K562 (cell line): ENCODE measurements at regions not wholly inside any gene's neighbourhood (a gene's known extent, or its start where the extent isn't known, plus 50 kb on each side); places are given as distances from the start of the nearest gene placed in this dataset.

ENCODE experiments used
- BHLHE40 ChIP-seq: IDR thresholded peaks from 2 replicates; pipeline ENCODE4 v1.6.1; 2011; ENCODE audit warnings: low read length, improper control_type of control experiment
- CHD4 ChIP-seq: fragments of 200-600 bp; sonication (generic); IDR thresholded peaks from 3 replicates; pipeline ENCODE4 v1.6.1; 2012; ENCODE audit warnings: low read depth, mild to moderate bottlenecking, mixed read lengths, low read length, inconsistent platforms; ENCODE audit not compliant: insufficient read depth, insufficient replicate concordance, poor library complexity, severe bottlenecking
- EHMT2 ChIP-seq: fragments of 450-650 bp; IDR thresholded peaks from 2 replicates; pipeline ENCODE4 v1.6.1; 2018; ENCODE audit warnings: antibody characterized with exemption
- ELF1 ChIP-seq: fragments of 200-800 bp; sonication (Bioruptor generic); IDR thresholded peaks from 2 replicates; pipeline ENCODE4 v1.6.1; 2016; ENCODE audit warnings: missing genetic modification characterization, missing compliant biosample characterization
- EZH2 ChIP-seq: IDR thresholded peaks from 2 replicates; pipeline ENCODE4 v1.6.1; 2012; ENCODE audit warnings: low read depth, mild to moderate bottlenecking, inconsistent platforms, low read length, borderline replicate concordance
- MAFK ChIP-seq: IDR thresholded peaks from 2 replicates; pipeline ENCODE4 v1.6.1; 2011; ENCODE audit warnings: low read length, improper control_type of control experiment
- NONO ChIP-seq, 2 experiments: fragments of 200-400 bp in 1 of 2; fragments of 450-650 bp in 1 of 2; formaldehyde crosslinking in 1 of 2; IDR thresholded peaks; 2 replicates each; pipeline ENCODE4 v1.6.1; 2017; ENCODE audit warnings: low read depth in 2 of 2, mild to moderate bottlenecking in 2 of 2, moderate library complexity in 2 of 2, low read length in 1 of 2
- SIRT6 ChIP-seq: IDR thresholded peaks from one replicate; pipeline ENCODE4 v1.6.1; 2012; ENCODE audit warnings: low read depth, mild to moderate bottlenecking, control low read depth, inconsistent platforms, low read length, moderate library complexity
- SREBF1 ChIP-seq: fragments of 150-350 bp; IDR thresholded peaks from 2 replicates; pipeline ENCODE4 v1.6.1; 2014; ENCODE audit warnings: antibody characterized with exemption, low read depth, low read length, borderline replicate concordance
- TARDBP ChIP-seq: fragments of 450-650 bp; IDR thresholded peaks from 2 replicates; pipeline ENCODE4 v1.6.1; 2016
- YY1 ChIP-seq, 3 experiments: IDR thresholded peaks; 2 replicates each; pipeline ENCODE4 v1.6.1; 2011; ENCODE audit warnings: low read length in 2 of 3, mild to moderate bottlenecking in 2 of 3, moderate library complexity in 2 of 3, borderline replicate concordance in 1 of 3, control low read depth in 1 of 3, low read depth in 1 of 3; ENCODE audit not compliant: insufficient read depth in 3 of 3, insufficient replicate concordance in 2 of 3, control insufficient read depth in 1 of 3, insufficient read length in 1 of 3; ENCODE audit errors: extremely low read depth in 1 of 3
- TF ChIP-seq, protein P1 (sequence below): sonication (generic); formaldehyde crosslinking; IDR thresholded peaks from 2 replicates; pipeline ENCODE4 v1.8.0; 2022; ENCODE audit warnings: missing genetic modification reagents, mild to moderate bottlenecking, borderline replicate concordance
- TF ChIP-seq, protein P2 (sequence below), 2 experiments: fragments of 450-650 bp; formaldehyde crosslinking in 1 of 2; IDR thresholded peaks; 2 replicates each; pipeline versions ENCODE4 v1.4.0 to v1.6.1; 2014 to 2020; ENCODE audit warnings: mild to moderate bottlenecking in 2 of 2, borderline replicate concordance in 1 of 2, low read depth in 1 of 2
- TF ChIP-seq, protein P3 (sequence below): fragments of 450-650 bp; formaldehyde crosslinking; IDR thresholded peaks from 2 replicates; pipeline ENCODE4 v1.4.0; 2020; ENCODE audit warnings: mild to moderate bottlenecking, moderate library complexity

DNA sequence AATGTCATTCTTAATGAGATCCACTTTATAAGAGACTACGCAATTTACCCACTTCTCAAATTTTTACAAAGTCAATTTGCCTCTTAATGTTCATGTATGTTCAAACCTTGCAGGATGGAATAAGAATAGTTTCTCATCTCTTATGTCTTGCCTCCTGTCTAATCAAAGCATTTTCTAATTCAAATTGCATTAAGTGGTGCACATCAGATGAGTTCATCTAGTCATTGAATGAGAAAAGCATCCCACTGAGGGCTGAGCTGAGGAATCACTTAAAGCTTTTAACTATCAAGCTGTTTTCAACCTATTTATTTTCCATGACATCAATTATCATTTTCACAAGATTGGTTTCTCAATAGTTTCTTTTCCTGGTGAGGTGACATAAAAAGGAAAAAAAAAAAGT is 1964.0 kb downstream of the PCDH7 start:
- no peak for TF ChIP-seq BHLHE40
- TF ChIP-seq CHD4 = no peak
- no peak for TF ChIP-seq EZH2
- no peak for TF ChIP-seq TARDBP
- TF ChIP-seq, protein P1, sequence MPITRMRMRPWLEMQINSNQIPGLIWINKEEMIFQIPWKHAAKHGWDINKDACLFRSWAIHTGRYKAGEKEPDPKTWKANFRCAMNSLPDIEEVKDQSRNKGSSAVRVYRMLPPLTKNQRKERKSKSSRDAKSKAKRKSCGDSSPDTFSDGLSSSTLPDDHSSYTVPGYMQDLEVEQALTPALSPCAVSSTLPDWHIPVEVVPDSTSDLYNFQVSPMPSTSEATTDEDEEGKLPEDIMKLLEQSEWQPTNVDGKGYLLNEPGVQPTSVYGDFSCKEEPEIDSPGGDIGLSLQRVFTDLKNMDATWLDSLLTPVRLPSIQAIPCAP = no peak
- no peak for TF ChIP-seq NONO (IDR thresholded peaks at IDR 0.05; ENCODE audit: low read depth in 2 of 2, low read length in 1 of 2)
- no peak for TF ChIP-seq ELF1
- no peak for TF ChIP-seq EHMT2
- no peak for TF ChIP-seq SREBF1
- TF ChIP-seq, protein P2, sequence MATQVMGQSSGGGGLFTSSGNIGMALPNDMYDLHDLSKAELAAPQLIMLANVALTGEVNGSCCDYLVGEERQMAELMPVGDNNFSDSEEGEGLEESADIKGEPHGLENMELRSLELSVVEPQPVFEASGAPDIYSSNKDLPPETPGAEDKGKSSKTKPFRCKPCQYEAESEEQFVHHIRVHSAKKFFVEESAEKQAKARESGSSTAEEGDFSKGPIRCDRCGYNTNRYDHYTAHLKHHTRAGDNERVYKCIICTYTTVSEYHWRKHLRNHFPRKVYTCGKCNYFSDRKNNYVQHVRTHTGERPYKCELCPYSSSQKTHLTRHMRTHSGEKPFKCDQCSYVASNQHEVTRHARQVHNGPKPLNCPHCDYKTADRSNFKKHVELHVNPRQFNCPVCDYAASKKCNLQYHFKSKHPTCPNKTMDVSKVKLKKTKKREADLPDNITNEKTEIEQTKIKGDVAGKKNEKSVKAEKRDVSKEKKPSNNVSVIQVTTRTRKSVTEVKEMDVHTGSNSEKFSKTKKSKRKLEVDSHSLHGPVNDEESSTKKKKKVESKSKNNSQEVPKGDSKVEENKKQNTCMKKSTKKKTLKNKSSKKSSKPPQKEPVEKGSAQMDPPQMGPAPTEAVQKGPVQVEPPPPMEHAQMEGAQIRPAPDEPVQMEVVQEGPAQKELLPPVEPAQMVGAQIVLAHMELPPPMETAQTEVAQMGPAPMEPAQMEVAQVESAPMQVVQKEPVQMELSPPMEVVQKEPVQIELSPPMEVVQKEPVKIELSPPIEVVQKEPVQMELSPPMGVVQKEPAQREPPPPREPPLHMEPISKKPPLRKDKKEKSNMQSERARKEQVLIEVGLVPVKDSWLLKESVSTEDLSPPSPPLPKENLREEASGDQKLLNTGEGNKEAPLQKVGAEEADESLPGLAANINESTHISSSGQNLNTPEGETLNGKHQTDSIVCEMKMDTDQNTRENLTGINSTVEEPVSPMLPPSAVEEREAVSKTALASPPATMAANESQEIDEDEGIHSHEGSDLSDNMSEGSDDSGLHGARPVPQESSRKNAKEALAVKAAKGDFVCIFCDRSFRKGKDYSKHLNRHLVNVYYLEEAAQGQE (IDR thresholded peaks at IDR 0.05; ENCODE audit: borderline replicate concordance) = no peak
- TF ChIP-seq, protein P2 (CRISPR knock-in tag; IDR thresholded peaks at IDR 0.05; ENCODE audit: low read depth) = no peak
- no peak for TF ChIP-seq SIRT6
- TF ChIP-seq YY1 (IDR thresholded peaks at IDR 0.05; ENCODE audit: borderline replicate concordance in 1 of 3, control insufficient read depth in 1 of 3, extremely low read depth in 1 of 3, insufficient read depth in 3 of 3, insufficient read length in 1 of 3, insufficient replicate concordance in 2 of 3, low read depth in 1 of 3, low read length in 2 of 3) = no peak
- TF ChIP-seq, protein P3, sequence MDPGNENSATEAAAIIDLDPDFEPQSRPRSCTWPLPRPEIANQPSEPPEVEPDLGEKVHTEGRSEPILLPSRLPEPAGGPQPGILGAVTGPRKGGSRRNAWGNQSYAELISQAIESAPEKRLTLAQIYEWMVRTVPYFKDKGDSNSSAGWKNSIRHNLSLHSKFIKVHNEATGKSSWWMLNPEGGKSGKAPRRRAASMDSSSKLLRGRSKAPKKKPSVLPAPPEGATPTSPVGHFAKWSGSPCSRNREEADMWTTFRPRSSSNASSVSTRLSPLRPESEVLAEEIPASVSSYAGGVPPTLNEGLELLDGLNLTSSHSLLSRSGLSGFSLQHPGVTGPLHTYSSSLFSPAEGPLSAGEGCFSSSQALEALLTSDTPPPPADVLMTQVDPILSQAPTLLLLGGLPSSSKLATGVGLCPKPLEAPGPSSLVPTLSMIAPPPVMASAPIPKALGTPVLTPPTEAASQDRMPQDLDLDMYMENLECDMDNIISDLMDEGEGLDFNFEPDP (CRISPR knock-in tag) = no peak
- no peak for TF ChIP-seq MAFK
